Left lobe of liver (tissue), 2 donors: ENCODE measurements at regions not wholly inside any gene's neighbourhood (a gene's known extent, or its start where the extent isn't known, plus 50 kb on each side); places are given as distances from the start of the nearest gene placed in this dataset.

ENCODE experiments used
- ATAC-seq: fragments of 200-7000 bp; cut with Tn5 transposase; one replicate; pipeline ENCODE4 v1.9.1; 2020; ENCODE audit warnings: mild to moderate bottlenecking, moderate library complexity
- DNase-seq: peaks from one replicate; pipeline ENCODE4 v3.0.0-alpha.2; 2020; ENCODE audit warnings: low spot score
- donor health status: DM: no; HTN: no; CAD: no; lungs with moderate emphysema.
- donor health status: DM: no; HTN: yes; CAD: no.

DNA sequence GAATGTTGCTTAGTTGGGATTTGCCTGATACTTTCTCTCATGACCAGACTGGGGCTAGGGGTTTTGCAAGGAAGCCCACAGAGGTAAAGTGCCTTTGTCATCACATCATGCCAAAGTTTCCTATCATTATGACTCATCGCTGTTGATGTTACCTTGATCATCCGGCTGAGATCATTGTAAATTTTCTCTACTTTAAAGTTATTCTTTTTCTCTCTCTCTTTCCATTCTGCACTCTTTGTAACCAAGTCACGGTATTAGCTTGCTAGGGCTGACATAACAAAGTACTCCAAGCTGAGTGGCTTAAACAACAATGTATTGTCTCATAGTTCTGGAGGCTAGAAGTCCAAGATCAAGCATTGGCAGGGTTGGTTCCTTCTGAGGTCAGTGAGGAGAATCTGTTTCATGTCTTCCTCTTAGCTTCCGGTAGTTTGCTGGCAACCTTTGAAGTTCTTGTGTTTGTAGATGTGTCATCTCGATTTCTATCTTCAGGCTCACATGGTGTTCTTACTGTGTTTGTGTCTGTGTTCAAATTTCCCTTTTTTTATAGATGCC, 113.0 kb downstream of the DTHD1 start:
- DNase-seq, result no peak
- ATAC-seq, result no peak

- DNase-seq (no peak), ATAC-seq (peak; percentile 76)
These were observed 118.4 kb downstream of the DTHD1 start for GRCh38 chr4:36399762-36400353.

- DNase-seq (no peak), ATAC-seq (no peak)
These were observed 120.8 kb downstream of the DTHD1 start for GRCh38 chr4:36402008-36402758.

GRCh38 chr4:36411338-36411737, 129.9 kb downstream of the DTHD1 start:
- no peak for ATAC-seq

DNA sequence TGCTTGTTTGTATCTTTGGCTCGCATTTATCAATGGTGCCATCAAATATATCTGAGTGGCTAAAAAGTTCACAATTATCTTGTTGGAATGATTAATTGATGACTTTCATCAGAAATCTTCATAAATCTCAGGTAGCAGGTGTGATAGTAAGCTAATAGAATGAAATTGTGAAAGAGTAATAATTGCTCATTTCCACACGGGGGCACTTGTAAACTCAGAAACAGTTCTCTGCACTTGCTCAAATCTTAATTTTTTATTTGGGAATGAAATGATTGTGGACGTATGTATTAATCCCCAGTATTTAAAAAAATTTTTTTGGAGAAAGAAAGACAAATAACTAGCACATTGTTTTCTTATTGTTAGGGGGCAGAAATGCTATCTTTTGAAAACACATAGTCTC, 132.8 kb downstream of the DTHD1 start:
- DNase-seq (no peak), ATAC-seq (peak; percentile 42)

More at GRCh38 chr4:36411338-36411737, 129.9 kb downstream of the DTHD1 start:
- DNase-seq, result no peak

DNA sequence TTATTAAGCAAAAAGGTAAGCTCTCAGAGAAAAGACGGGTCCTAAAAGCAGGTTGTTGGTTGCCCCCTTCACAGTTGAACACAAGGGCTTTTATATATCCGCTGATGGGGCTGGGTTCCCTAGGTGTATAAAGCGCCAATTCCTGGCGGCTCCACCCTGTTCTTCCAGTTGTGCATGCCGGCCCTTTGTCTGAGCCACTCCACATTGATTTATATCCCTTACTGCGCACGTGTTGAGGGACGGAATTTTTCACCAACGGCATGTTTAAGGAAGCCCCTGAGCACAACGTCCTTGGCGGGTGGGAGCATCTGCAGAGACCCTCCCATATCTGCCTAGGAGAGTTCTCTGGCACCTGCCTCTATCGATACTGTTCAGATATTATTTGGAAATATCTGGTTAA, 135.7 kb downstream of the DTHD1 start:
- no peak for ATAC-seq
- DNase-seq, result no peak

DNA sequence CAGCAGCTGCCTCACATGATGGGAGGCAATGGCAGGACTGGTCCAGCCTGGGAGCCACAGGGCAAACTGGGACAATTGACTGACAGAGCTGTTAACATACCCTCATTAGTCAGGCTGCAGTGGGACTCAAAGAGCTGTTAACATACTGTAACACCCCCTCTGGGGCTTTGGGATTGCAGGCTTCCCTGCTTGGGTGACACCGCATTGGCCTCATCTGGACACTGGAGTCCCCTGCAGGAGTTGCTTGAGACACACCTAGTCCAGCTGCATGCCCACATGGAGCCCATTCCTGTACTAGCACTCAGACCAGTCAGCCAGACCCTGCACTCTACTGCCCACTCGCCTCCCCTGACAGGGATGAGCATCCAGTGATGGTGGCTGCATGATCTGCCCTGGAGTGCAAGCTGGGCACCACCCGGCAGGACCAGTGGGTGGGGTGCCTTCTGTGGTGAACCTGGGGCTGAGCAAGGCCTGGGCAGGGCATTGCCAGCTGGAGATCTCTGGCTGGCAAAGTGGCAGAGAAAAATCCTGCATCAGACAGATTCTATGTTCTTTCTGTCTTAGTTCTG, 138.8 kb downstream of the DTHD1 start:
- ATAC-seq (no peak), DNase-seq (no peak)

- ATAC-seq, result no peak
- DNase-seq, result no peak
These were observed 141.2 kb downstream of the DTHD1 start for GRCh38 chr4:36422607-36423006.

GRCh38 chr4:36426741-36427140, 145.3 kb downstream of the DTHD1 start:
- DNase-seq, result no peak
- no peak for ATAC-seq

DNA sequence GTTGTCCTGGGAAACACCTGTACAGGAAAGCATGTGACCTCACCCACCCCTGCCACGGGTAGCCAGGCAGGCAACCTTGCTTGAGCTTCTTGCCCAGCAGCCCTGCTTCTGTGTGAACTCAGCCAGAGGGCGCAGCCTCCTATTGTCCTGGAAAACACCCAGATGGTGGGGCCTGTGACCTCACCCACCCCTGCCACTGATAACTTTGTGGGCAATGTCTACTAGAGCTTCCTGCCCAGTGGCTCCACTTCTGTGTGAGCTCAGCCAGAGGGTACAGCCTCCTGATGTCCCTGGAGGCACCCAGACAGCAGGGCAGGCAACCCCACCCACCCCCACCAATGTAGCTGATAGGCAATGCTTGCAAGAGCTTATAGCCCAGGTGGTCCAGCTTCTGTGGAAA, 146.3 kb downstream of the DTHD1 start:
- ATAC-seq, result no peak
- no peak for DNase-seq

- DNase-seq (no peak), ATAC-seq (no peak)
These were observed 151.2 kb downstream of the DTHD1 start for GRCh38 chr4:36432586-36432985.

GRCh38 chr4:36439556-36439955, 158.1 kb downstream of the DTHD1 start:
- ATAC-seq (no peak), DNase-seq (no peak)

GRCh38 chr4:36445480-36445879, 164.1 kb downstream of the DTHD1 start:
- ATAC-seq, result no peak
- DNase-seq, result no peak

DNA sequence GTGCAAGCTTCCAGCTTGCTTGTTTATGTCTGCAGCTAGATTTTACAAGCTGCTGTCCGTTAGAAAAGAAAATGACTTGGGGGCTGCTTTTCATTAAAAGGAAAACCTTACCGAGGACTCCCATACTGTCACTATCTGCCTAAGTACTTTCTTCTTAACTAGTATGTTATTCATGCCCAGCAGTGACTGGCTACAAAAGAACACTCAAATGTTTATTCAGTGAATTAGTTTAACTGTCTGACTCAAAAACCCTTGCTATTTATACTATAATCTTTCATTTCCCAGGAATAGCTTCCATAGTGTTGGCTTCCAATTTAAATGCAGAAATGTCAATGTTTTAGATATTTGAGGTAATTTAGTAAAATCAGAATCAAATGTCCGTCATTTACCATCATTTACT, 164.9 kb downstream of the DTHD1 start:
- no peak for ATAC-seq
- no peak for DNase-seq

- DNase-seq, result no peak
- ATAC-seq, result no peak
These were observed 179.9 kb downstream of the DTHD1 start for GRCh38 chr4:36461344-36461743.

- ATAC-seq (no peak), DNase-seq (no peak)
These were observed 186.3 kb downstream of the DTHD1 start for GRCh38 chr4:36467670-36468069.

DNA sequence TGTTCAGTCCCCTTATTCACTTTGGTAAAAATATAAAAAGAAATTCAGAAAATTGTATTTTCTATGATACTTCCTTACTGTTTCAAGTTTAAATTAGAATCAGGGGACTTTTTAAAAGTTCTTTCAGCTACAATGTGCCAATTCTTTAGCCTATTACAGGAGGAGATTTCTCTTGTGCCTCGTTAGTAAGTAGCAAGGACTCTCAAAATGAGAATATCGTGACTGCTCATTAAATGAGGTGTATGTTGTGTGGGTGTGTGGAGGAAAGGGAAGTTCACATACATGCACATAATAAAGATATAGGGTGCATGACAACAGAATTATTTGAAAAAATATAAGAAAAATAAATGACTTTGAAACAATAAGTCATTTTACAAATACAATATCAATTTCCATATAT, 190.5 kb downstream of the DTHD1 start:
- DNase-seq, result no peak

GRCh38 chr4:36476135-36476534, 194.7 kb downstream of the DTHD1 start:
- no peak for ATAC-seq
- no peak for DNase-seq

More for the DNA sequence above, 190.5 kb downstream of the DTHD1 start:
- no peak for ATAC-seq

DNA sequence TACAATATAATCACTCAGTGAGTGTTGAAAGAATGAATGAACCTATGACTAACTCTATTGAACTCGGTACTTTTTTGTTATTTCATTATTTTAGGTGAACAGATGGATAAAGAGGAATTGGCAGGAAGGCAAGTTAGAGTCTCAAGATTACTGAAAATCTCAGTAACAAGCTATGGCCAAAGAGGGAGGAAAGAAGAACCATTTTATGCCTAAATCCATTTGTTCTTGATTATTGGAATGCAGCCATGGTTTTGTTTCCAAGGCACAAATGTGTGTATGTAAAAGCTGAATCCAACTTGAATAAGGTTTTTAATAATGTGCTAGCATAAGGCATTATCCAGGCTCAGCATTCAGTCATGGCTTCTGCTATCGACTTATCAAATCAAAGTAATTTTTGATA, 196.4 kb downstream of the DTHD1 start:
- ATAC-seq (no peak), DNase-seq (no peak)

- no peak for ATAC-seq
- no peak for DNase-seq
These were observed 204.5 kb downstream of the DTHD1 start for GRCh38 chr4:36485885-36486284.

- DNase-seq (no peak), ATAC-seq (no peak)
These were observed 208.4 kb downstream of the DTHD1 start for GRCh38 chr4:36489798-36490197.

- DNase-seq (no peak), ATAC-seq (no peak)
These were observed 210.6 kb downstream of the DTHD1 start for GRCh38 chr4:36492041-36492440.
